ENCODE measurements at regions not wholly inside any gene's neighbourhood (a gene's known extent, or its start where the extent isn't known, plus 50 kb on each side); places are given as distances from the start of the nearest gene placed in this dataset.

- no peaks in the 10 kb centered on the region for H3K9me3 ChIP-seq (ENCODE audit: control insufficient read depth, insufficient read depth, low read depth, low read length)
Measured at GRCh38 chr15:87735522-87735921, 521.0 kb downstream of the NTRK3 start.

DNA sequence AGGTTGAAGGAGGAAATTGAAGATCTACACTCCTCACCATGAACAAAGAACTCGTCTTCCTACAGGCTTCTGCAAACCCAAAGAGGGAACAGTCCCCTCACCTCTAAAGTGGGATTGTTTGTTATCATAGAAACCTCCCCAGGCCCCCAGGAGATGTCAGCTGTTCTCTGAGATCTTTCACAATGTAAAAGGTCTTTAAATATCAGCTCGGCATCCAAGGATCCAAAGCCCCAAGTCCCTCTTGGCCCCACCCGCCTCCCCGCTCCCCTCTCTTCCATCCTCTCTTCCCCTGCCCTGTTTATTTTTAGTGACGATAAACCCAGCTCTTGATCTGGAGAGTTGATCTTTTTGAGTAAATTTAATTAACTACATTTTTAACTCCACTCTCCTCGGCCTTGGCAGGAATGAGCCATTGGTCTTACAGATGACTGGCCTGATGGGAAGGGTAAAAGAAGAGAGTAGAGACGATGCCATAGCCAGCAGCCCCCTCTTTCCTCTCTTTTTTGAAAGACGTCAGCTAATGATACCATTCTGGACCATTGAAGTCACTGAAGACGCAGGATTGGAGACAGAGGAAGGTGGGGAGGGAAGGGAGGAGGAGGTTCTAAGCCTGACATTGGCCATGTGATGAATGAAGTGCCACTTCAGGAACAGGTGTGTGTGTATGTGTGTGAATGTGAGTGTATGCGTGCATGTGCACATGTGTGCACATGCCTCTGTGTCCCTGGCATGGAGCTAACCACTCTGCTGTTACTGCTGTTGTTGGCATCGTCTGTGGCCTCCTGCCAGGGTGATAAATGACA, 521.8 kb downstream of the NTRK3 start:
- H3K9me3 ChIP-seq (ENCODE audit: control insufficient read depth, insufficient read depth, low read depth, low read length) = no peaks in the 10 kb centered on the region; the same call in 1 of the 2 replicates
- H3K27ac ChIP-seq (ENCODE audit: extremely low read depth, low read depth, low read length) = no peak overlapping the region
- TF ChIP-seq INSM2 (tag by site-specific recombination; IDR thresholded peaks at IDR 0.05) (no peak), SCRT2 (tag by site-specific recombination; IDR thresholded peaks at IDR 0.05) (no peak), ZNF768 (tag by site-specific recombination; IDR thresholded peaks at IDR 0.05) (no peak), ZNF513 (tag by site-specific recombination; IDR thresholded peaks at IDR 0.05) (no peak), ZNF433 (tag by site-specific recombination; IDR thresholded peaks at IDR 0.05; ENCODE audit: low read depth) (no peak), ZNF48 (tag by site-specific recombination; IDR thresholded peaks at IDR 0.05) (no peak), ZNF146 (tag by site-specific recombination; IDR thresholded peaks at IDR 0.05) (no peak), MZF1 (tag by site-specific recombination; IDR thresholded peaks at IDR 0.05; ENCODE audit: borderline replicate concordance) (no peak)
- TF ChIP-seq, protein P1, sequence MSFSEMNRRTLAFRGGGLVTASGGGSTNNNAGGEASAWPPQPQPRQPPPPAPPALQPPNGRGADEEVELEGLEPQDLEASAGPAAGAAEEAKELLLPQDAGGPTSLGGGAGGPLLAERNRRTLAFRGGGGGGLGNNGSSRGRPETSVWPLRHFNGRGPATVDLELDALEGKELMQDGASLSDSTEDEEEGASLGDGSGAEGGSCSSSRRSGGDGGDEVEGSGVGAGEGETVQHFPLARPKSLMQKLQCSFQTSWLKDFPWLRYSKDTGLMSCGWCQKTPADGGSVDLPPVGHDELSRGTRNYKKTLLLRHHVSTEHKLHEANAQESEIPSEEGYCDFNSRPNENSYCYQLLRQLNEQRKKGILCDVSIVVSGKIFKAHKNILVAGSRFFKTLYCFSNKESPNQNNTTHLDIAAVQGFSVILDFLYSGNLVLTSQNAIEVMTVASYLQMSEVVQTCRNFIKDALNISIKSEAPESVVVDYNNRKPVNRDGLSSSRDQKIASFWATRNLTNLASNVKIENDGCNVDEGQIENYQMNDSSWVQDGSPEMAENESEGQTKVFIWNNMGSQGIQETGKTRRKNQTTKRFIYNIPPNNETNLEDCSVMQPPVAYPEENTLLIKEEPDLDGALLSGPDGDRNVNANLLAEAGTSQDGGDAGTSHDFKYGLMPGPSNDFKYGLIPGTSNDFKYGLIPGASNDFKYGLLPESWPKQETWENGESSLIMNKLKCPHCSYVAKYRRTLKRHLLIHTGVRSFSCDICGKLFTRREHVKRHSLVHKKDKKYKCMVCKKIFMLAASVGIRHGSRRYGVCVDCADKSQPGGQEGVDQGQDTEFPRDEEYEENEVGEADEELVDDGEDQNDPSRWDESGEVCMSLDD (tag by site-specific recombination; IDR thresholded peaks at IDR 0.05) = no peak
- TF ChIP-seq, protein P2, sequence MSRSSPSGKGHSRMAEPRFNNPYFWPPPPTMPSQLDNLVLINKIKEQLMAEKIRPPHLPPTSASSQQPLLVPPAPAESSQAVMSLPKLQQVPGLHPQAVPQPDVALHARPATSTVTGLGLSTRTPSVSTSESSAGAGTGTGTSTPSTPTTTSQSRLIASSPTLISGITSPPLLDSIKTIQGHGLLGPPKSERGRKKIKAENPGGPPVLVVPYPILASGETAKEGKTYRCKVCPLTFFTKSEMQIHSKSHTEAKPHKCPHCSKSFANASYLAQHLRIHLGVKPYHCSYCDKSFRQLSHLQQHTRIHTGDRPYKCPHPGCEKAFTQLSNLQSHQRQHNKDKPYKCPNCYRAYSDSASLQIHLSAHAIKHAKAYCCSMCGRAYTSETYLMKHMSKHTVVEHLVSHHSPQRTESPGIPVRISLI (tag by site-specific recombination; IDR thresholded peaks at IDR 0.05) = no peak
- TF ChIP-seq, protein P3, sequence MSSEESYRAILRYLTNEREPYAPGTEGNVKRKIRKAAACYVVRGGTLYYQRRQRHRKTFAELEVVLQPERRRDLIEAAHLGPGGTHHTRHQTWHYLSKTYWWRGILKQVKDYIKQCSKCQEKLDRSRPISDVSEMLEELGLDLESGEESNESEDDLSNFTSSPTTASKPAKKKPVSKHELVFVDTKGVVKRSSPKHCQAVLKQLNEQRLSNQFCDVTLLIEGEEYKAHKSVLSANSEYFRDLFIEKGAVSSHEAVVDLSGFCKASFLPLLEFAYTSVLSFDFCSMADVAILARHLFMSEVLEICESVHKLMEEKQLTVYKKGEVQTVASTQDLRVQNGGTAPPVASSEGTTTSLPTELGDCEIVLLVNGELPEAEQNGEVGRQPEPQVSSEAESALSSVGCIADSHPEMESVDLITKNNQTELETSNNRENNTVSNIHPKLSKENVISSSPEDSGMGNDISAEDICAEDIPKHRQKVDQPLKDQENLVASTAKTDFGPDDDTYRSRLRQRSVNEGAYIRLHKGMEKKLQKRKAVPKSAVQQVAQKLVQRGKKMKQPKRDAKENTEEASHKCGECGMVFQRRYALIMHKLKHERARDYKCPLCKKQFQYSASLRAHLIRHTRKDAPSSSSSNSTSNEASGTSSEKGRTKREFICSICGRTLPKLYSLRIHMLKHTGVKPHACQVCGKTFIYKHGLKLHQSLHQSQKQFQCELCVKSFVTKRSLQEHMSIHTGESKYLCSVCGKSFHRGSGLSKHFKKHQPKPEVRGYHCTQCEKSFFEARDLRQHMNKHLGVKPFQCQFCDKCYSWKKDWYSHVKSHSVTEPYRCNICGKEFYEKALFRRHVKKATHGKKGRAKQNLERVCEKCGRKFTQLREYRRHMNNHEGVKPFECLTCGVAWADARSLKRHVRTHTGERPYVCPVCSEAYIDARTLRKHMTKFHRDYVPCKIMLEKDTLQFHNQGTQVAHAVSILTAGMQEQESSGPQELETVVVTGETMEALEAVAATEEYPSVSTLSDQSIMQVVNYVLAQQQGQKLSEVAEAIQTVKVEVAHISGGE (tag by site-specific recombination; conservative IDR thresholded peaks at IDR 0.05; ENCODE audit: low read depth) = no peak
- ChIA-PET POLR2A (interaction anchor here (0.7 kb wide), 1 partner anchor 16 kb away, joined by 3 read pairs; no protein-coding TSS in a partner anchor), CTCF (no interaction called here)
- H3K4me1 ChIP-seq (ENCODE audit: control insufficient read depth, insufficient read depth, low read length) = peaks cover 4% of the 10 kb centered on the region; the same call in 1 of the 2 replicates
- no peak overlapping the region for H3K4me3 ChIP-seq (ENCODE audit: low read depth, low read length)
- no peaks in the 10 kb centered on the region for H3K36me3 ChIP-seq (ENCODE audit: control insufficient read depth in 2 of 2, insufficient read depth in 1 of 2, low read length in 2 of 2)

More at GRCh38 chr15:87735522-87735921, 521.0 kb downstream of the NTRK3 start:
- POLR2A ChIA-PET = no interaction called here
- TF ChIP-seq GLIS1 (tag by site-specific recombination; IDR thresholded peaks at IDR 0.05) (no peak), ZBTB48 (tag by site-specific recombination; IDR thresholded peaks at IDR 0.05) (no peak), IKZF3 (tag by site-specific recombination; IDR thresholded peaks at IDR 0.05) (no peak), ZNF664 (tag by site-specific recombination; IDR thresholded peaks at IDR 0.05) (no peak), ZNF521 (tag by site-specific recombination; IDR thresholded peaks at IDR 0.05) (no peak), ZNF426 (tag by site-specific recombination; IDR thresholded peaks at IDR 0.05) (no peak), REPIN1 (tag by site-specific recombination; IDR thresholded peaks at IDR 0.05; ENCODE audit: low read depth) (no peak), ZBTB20 (tag by site-specific recombination; IDR thresholded peaks at IDR 0.05) (no peak), ZNF138 (tag by site-specific recombination; IDR thresholded peaks at IDR 0.05; ENCODE audit: borderline replicate concordance) (no peak), SP2 (tag by site-specific recombination; IDR thresholded peaks at IDR 0.05) (no peak)
- CTCF ChIA-PET = interaction anchor here (0.6 kb wide), 1 partner anchor 1179 kb away, joined by 3 read pairs; no protein-coding TSS in a partner anchor
- H3K4me1 ChIP-seq (ENCODE audit: control insufficient read depth, insufficient read depth, low read length) = peaks cover 4% of the 10 kb centered on the region; the same call in 1 of the 2 replicates
- no peak overlapping the region for H3K4me3 ChIP-seq (ENCODE audit: low read depth, low read length)
- no peaks in the 10 kb centered on the region for H3K36me3 ChIP-seq (ENCODE audit: control insufficient read depth in 2 of 2, insufficient read depth in 1 of 2, low read length in 2 of 2)
- H3K27ac ChIP-seq (ENCODE audit: extremely low read depth, low read depth, low read length) = no peak overlapping the region
